GM12878 (cell line): ENCODE measurements at regions not wholly inside any gene's neighbourhood (a gene's known extent, or its start where the extent isn't known, plus 50 kb on each side); places are given as distances from the start of the nearest gene placed in this dataset.

ENCODE experiments used
- CTCF ChIP-seq, 3 experiments: IDR thresholded peaks in 2 of 3; conservative IDR thresholded peaks in 1 of 3; 2 replicates each; pipeline ENCODE4 v1.5.1; 2011; ENCODE audit warnings: low read depth in 3 of 3, low read length in 3 of 3, mild to moderate bottlenecking in 3 of 3, control low read depth in 2 of 3, moderate library complexity in 2 of 3, inconsistent platforms in 1 of 3, mixed read lengths in 1 of 3; ENCODE audit not compliant: control insufficient read depth in 2 of 3, insufficient read depth in 1 of 3; ENCODE audit errors: extremely low read depth in 1 of 3
- ZBTB4 ChIP-seq: fragments of 450-650 bp; formaldehyde crosslinking; IDR thresholded peaks from 2 replicates; pipeline ENCODE4 v1.4.0; 2022; ENCODE audit warnings: mild to moderate bottlenecking, moderate library complexity

- TF ChIP-seq CTCF (IDR thresholded peaks at IDR 0.05 in 2 of 3, conservative IDR thresholded peaks at IDR 0.05 in 1 of 3; ENCODE audit: control insufficient read depth in 2 of 3, extremely low read depth in 1 of 3, insufficient read depth in 1 of 3, low read depth in 3 of 3, low read length in 3 of 3) (no peak), ZBTB4 (no peak)
Measured at GRCh38 chr3:192060160-192060781, 599.3 kb downstream of the PYDC2 start.
